Kasumi-1 (cell line): ENCODE measurements at regions not wholly inside any gene's neighbourhood (a gene's known extent, or its start where the extent isn't known, plus 50 kb on each side); places are given as distances from the start of the nearest gene placed in this dataset.

Experiments
- DNase-seq, 2 experiments: peaks; one replicate each; lab custom pipeline; 2025; lab: John Stamatoyannopoulos, UW

- no peak for DNase-seq
Observed at GRCh38 chr11:71075116-71075720, 177.2 kb downstream of the SHANK2 start.

GRCh38 chr11:71071736-71072509 is 180.5 kb downstream of the SHANK2 start:
- no peak for DNase-seq

GRCh38 chr11:71070490-71071453 is 181.6 kb downstream of the SHANK2 start:
- DNase-seq, result no peak

GRCh38 chr11:71068963-71069362 is 183.4 kb downstream of the SHANK2 start:
- DNase-seq, result no peak

- DNase-seq, result no peak
Observed at GRCh38 chr11:71067753-71068152, 184.6 kb downstream of the SHANK2 start.

- no peak for DNase-seq
Observed at GRCh38 chr11:71066311-71066710, 186.1 kb downstream of the SHANK2 start.

- no peak for DNase-seq
Observed at GRCh38 chr11:71065841-71066240, 186.5 kb downstream of the SHANK2 start.

- no peak for DNase-seq
Observed at GRCh38 chr11:71064702-71065515, 187.5 kb downstream of the SHANK2 start.

- DNase-seq, result no peak
Observed at GRCh38 chr11:71064183-71064582, 188.2 kb downstream of the SHANK2 start.

- no peak for DNase-seq
Observed at GRCh38 chr11:71063129-71063528, 189.2 kb downstream of the SHANK2 start.

- DNase-seq, result no peak
Observed at GRCh38 chr11:71062199-71062598, 190.2 kb downstream of the SHANK2 start.

GRCh38 chr11:71060391-71060791 is 192.0 kb downstream of the SHANK2 start:
- DNase-seq, result no peak

- DNase-seq, result no peak
Observed at GRCh38 chr11:71059662-71060061, 192.7 kb downstream of the SHANK2 start.

- DNase-seq, result no peak
Observed at GRCh38 chr11:71055925-71056324, 196.5 kb downstream of the SHANK2 start.
